ENCODE measurements at regions not wholly inside any gene's neighbourhood (a gene's known extent, or its start where the extent isn't known, plus 50 kb on each side); places are given as distances from the start of the nearest gene placed in this dataset.

DNA sequence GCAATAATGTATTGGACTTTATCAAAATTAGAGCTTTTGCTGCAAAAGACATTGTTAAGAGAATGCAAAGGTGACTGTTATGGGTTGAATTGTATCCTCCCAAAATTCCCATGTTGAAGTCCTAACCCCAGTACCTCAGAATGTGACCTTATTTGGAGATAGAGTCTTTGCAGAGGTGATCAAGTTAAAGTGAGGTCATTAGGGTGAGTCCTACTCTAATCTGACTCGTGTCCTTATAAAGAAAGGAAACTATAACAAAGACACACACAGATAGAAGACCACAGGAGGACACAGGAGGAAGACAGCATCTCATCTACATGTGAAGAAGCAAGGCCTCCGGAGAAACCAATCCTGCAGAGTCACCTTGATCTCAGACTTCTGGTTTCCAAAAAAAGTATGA is 1011.2 kb downstream of the TBC1D22A start:
- no peak for TF ChIP-seq CTCF (conservative IDR thresholded peaks at IDR 0.05; ENCODE audit: low read length)
- no peak for TF ChIP-seq EZH2phosphoT487 (IDR thresholded peaks at IDR 0.05; ENCODE audit: borderline replicate concordance)
